Tibial nerve (tissue), 3 donors: ENCODE measurements at regions not wholly inside any gene's neighbourhood (a gene's known extent, or its start where the extent isn't known, plus 50 kb on each side); places are given as distances from the start of the nearest gene placed in this dataset.

Experiments
- POLR2A ChIP-seq, 2 donors: fragments of 450-650 bp; IDR thresholded peaks; one replicate each; pipeline ENCODE4 v1.6.1; 2017; ENCODE audit warnings: antibody characterized with exemption in 2 of 2, mild to moderate bottlenecking in 2 of 2, moderate library complexity in 2 of 2
- TF ChIP-seq, protein P1 (sequence below), 5 experiments: fragments of 200-600 bp in 3 of 5; fragments of 450-650 bp in 2 of 5; sonication (generic) in 3 of 5; IDR thresholded peaks; one replicate each; pipeline ENCODE4 v1.5.1; 2016 to 2019; ENCODE audit warnings: antibody characterized with exemption in 5 of 5, mild to moderate bottlenecking in 3 of 5, moderate library complexity in 2 of 5

DNA sequence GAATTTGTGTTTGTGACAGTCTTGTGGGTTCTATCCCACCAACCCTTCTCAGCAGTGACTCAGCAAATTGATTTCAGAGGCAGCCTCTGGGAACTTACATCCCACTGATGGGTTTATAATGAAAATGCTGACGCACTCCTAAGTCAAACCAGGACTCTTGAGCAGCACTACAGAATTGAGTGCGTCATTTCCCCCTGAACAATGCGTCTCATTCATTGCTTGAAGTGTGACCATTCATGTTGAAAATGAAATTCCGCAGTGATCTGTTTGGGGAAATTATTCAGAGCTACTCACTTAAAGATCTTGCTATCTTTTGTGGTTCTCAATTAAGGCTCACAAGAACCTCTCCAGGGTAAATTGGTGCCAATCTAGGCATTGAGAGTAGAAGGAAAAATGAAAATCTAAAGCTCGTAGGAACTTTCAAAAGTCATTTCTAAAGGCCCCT lies 417.7 kb upstream of the SLC14A2 start:
- TF ChIP-seq, protein P1, sequence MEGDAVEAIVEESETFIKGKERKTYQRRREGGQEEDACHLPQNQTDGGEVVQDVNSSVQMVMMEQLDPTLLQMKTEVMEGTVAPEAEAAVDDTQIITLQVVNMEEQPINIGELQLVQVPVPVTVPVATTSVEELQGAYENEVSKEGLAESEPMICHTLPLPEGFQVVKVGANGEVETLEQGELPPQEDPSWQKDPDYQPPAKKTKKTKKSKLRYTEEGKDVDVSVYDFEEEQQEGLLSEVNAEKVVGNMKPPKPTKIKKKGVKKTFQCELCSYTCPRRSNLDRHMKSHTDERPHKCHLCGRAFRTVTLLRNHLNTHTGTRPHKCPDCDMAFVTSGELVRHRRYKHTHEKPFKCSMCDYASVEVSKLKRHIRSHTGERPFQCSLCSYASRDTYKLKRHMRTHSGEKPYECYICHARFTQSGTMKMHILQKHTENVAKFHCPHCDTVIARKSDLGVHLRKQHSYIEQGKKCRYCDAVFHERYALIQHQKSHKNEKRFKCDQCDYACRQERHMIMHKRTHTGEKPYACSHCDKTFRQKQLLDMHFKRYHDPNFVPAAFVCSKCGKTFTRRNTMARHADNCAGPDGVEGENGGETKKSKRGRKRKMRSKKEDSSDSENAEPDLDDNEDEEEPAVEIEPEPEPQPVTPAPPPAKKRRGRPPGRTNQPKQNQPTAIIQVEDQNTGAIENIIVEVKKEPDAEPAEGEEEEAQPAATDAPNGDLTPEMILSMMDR (IDR thresholded peaks at IDR 0.05): no peak
- no peak for TF ChIP-seq POLR2A (IDR thresholded peaks at IDR 0.05)
